ENCODE measurements at regions not wholly inside any gene's neighbourhood (a gene's known extent, or its start where the extent isn't known, plus 50 kb on each side); places are given as distances from the start of the nearest gene placed in this dataset.

DNA sequence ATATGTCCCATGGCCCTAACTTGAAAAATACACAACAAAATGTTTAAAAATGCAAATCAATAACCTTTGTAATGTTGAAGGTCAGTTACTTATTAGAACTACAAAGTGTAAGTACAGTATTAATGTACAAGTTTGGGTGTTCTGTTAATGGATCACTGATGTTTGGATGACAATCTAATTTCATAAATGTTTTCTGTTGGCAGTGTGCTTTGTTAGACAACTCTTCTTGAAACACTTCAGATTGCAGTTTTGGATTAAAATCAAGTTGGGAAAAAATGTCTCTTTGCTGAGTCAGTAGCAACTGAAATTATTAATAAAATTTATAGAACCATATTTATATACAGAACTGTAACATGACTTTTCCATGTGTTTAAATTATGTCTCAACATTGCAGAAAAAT, 1063.5 kb upstream of the PCDH9 start:
- TF ChIP-seq, protein P1, sequence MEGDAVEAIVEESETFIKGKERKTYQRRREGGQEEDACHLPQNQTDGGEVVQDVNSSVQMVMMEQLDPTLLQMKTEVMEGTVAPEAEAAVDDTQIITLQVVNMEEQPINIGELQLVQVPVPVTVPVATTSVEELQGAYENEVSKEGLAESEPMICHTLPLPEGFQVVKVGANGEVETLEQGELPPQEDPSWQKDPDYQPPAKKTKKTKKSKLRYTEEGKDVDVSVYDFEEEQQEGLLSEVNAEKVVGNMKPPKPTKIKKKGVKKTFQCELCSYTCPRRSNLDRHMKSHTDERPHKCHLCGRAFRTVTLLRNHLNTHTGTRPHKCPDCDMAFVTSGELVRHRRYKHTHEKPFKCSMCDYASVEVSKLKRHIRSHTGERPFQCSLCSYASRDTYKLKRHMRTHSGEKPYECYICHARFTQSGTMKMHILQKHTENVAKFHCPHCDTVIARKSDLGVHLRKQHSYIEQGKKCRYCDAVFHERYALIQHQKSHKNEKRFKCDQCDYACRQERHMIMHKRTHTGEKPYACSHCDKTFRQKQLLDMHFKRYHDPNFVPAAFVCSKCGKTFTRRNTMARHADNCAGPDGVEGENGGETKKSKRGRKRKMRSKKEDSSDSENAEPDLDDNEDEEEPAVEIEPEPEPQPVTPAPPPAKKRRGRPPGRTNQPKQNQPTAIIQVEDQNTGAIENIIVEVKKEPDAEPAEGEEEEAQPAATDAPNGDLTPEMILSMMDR (IDR thresholded peaks at IDR 0.05): no peak
- no peak for TF ChIP-seq POLR2A (IDR thresholded peaks at IDR 0.05)
